ENCODE measurements at regions not wholly inside any gene's neighbourhood (a gene's known extent, or its start where the extent isn't known, plus 50 kb on each side); places are given as distances from the start of the nearest gene placed in this dataset.

- no peak for DNase-seq (ENCODE audit: extremely low read depth in 1 of 2, low read depth in 1 of 2)
Observed at GRCh38 chr3:107258300-107258699, 118.9 kb upstream of the CCDC54 start.

GRCh38 chr3:107260207-107260606, 117.0 kb upstream of the CCDC54 start:
- no peak for DNase-seq (ENCODE audit: extremely low read depth in 1 of 2, low read depth in 1 of 2)

- DNase-seq (ENCODE audit: extremely low read depth in 1 of 2, low read depth in 1 of 2): no peak
Observed at GRCh38 chr3:107263269-107264021, 113.8 kb upstream of the CCDC54 start.

- DNase-seq (ENCODE audit: extremely low read depth in 1 of 2, low read depth in 1 of 2): no peak
Observed at GRCh38 chr3:107264888-107265287, 112.4 kb upstream of the CCDC54 start.

GRCh38 chr3:107265526-107265925, 111.7 kb upstream of the CCDC54 start:
- DNase-seq (ENCODE audit: extremely low read depth in 1 of 2, low read depth in 1 of 2): no peak

- no peak for DNase-seq (ENCODE audit: extremely low read depth in 1 of 2, low read depth in 1 of 2)
Observed at GRCh38 chr3:107268469-107268868, 108.8 kb upstream of the CCDC54 start.

GRCh38 chr3:107269136-107269535, 108.1 kb upstream of the CCDC54 start:
- DNase-seq (ENCODE audit: extremely low read depth in 1 of 2, low read depth in 1 of 2): no peak

GRCh38 chr3:107271787-107272387, 105.4 kb upstream of the CCDC54 start:
- no peak for DNase-seq (ENCODE audit: extremely low read depth in 1 of 2, low read depth in 1 of 2)

GRCh38 chr3:107272471-107272870, 104.8 kb upstream of the CCDC54 start:
- DNase-seq (ENCODE audit: extremely low read depth in 1 of 2, low read depth in 1 of 2): no peak

- no peak for DNase-seq (ENCODE audit: extremely low read depth in 1 of 2, low read depth in 1 of 2)
Observed at GRCh38 chr3:107272885-107273284, 104.4 kb upstream of the CCDC54 start.

- DNase-seq (ENCODE audit: extremely low read depth in 1 of 2, low read depth in 1 of 2): no peak
Observed at GRCh38 chr3:107273771-107274170, 103.5 kb upstream of the CCDC54 start.

- no peak for DNase-seq (ENCODE audit: extremely low read depth in 1 of 2, low read depth in 1 of 2)
Observed at GRCh38 chr3:107275511-107275910, 101.7 kb upstream of the CCDC54 start.

- DNase-seq (ENCODE audit: extremely low read depth in 1 of 2, low read depth in 1 of 2): no peak
Observed at GRCh38 chr3:107283948-107284347, 93.3 kb upstream of the CCDC54 start.

- no peak for DNase-seq (ENCODE audit: extremely low read depth in 1 of 2, low read depth in 1 of 2)
Observed at GRCh38 chr3:107284612-107285011, 92.6 kb upstream of the CCDC54 start.

- DNase-seq (ENCODE audit: extremely low read depth in 1 of 2, low read depth in 1 of 2): no peak
Observed at GRCh38 chr3:107285197-107285596, 92.0 kb upstream of the CCDC54 start.

GRCh38 chr3:107289354-107289753, 87.9 kb upstream of the CCDC54 start:
- DNase-seq (ENCODE audit: extremely low read depth in 1 of 2, low read depth in 1 of 2): no peak

- DNase-seq (ENCODE audit: extremely low read depth in 1 of 2, low read depth in 1 of 2): no peak
Observed at GRCh38 chr3:107294117-107294516, 83.1 kb upstream of the CCDC54 start.

- no peak for DNase-seq (ENCODE audit: extremely low read depth in 1 of 2, low read depth in 1 of 2)
Observed at GRCh38 chr3:107297597-107297996, 79.6 kb upstream of the CCDC54 start.

- DNase-seq (ENCODE audit: extremely low read depth in 1 of 2, low read depth in 1 of 2): no peak
Observed at GRCh38 chr3:107307205-107307604, 70.0 kb upstream of the CCDC54 start.

GRCh38 chr3:107308716-107309115, 68.5 kb upstream of the CCDC54 start:
- no peak for DNase-seq (ENCODE audit: extremely low read depth in 1 of 2, low read depth in 1 of 2)

GRCh38 chr3:107309312-107309711, 67.9 kb upstream of the CCDC54 start:
- no peak for DNase-seq (ENCODE audit: extremely low read depth in 1 of 2, low read depth in 1 of 2)

GRCh38 chr3:107313711-107314110, 63.5 kb upstream of the CCDC54 start:
- DNase-seq (ENCODE audit: extremely low read depth in 1 of 2, low read depth in 1 of 2): no peak

- DNase-seq (ENCODE audit: extremely low read depth in 1 of 2, low read depth in 1 of 2): no peak
Observed at GRCh38 chr3:107315141-107315540, 62.1 kb upstream of the CCDC54 start.
